ENCODE measurements at regions not wholly inside any gene's neighbourhood (a gene's known extent, or its start where the extent isn't known, plus 50 kb on each side); places are given as distances from the start of the nearest gene placed in this dataset.

GRCh38 chr5:3893975-3894374 lies 298.3 kb downstream of the IRX1 start:
- TF ChIP-seq GATA2 (IDR thresholded peaks at IDR 0.05; ENCODE audit: low read depth, low read length) (no peak), GATA3 (IDR thresholded peaks at IDR 0.05; ENCODE audit: low read depth, low read length) (no peak)
